ENCODE measurements at regions not wholly inside any gene's neighbourhood (a gene's known extent, or its start where the extent isn't known, plus 50 kb on each side); places are given as distances from the start of the nearest gene placed in this dataset.

GRCh38 chr3:194979173-194979572, 291.8 kb downstream of the XXYLT1 start:
- TF ChIP-seq CTCF (IDR thresholded peaks at IDR 0.05; ENCODE audit: low read length) (no peak), EZH2 (optimal IDR thresholded peaks at IDR 0.05; ENCODE audit: low read depth, low read length) (no peak), EZH2phosphoT487 (IDR thresholded peaks at IDR 0.05; ENCODE audit: low read length) (no peak)

All from MM.1S (cell line).